Caco-2 (cell line): ENCODE measurements at regions not wholly inside any gene's neighbourhood (a gene's known extent, or its start where the extent isn't known, plus 50 kb on each side); places are given as distances from the start of the nearest gene placed in this dataset.
A peak's percentile ranks its signal among the peaks of the same experiment; 100 is the strongest.

Experiments used
- BruUV-seq: library from RNA; stranded (reverse); fragments of 400-500 nt; replicated peaks from 2 replicates; lab custom pipeline; 2021; lab: Mats Ljungman, UMichigan
- CTCF ChIA-PET: fragments of 300-600 bp; sonication (Branson Sonifier 250); formaldehyde crosslinking; loops from one replicate; lab custom pipeline; 2022; ENCODE audit warnings: antibody characterized with exemption; lab: Charles Lee
- POLR2A ChIA-PET: fragments of 300-600 bp; sonication (Branson Sonifier 250); formaldehyde crosslinking; loops from one replicate; lab custom pipeline; 2022; ENCODE audit warnings: antibody characterized with exemption; lab: Charles Lee
- DNase-seq, 2 experiments: peaks; one replicate each; pipeline versions ENCODE4 v3.0.0 to v3.0.0-alpha.2; 2020 to 2022
- H3K27me3 ChIP-seq: replicated peaks from 2 replicates; pipeline ENCODE4 v1.6.0; 2011; ENCODE audit warnings: low read length; ENCODE audit not compliant: control insufficient read depth, insufficient read depth
- H3K36me3 ChIP-seq: 2 replicates; pipeline ENCODE4 v1.5.1; 2011; ENCODE audit warnings: low read length; ENCODE audit not compliant: control insufficient read depth, insufficient read depth
- H3K4me1 ChIP-seq: fragments of 250-450 bp; sonication (Bioruptor Pico); 2 replicates; pipeline ENCODE4 v1.5.1; 2020; ENCODE audit warnings: mild to moderate bottlenecking
- H3K4me3 ChIP-seq: 2 replicates; pipeline ENCODE4 v1.5.1; 2011; ENCODE audit warnings: low read depth, mild to moderate bottlenecking, control low read depth, low read length
- H3K9me3 ChIP-seq: fragments of 250-450 bp; sonication (Bioruptor Pico); 2 replicates; pipeline ENCODE4 v1.5.1; 2020; ENCODE audit warnings: mild to moderate bottlenecking, moderate library complexity
- H3K27ac Mint-ChIP-seq: one replicate; pipeline ENCODE4 v1.8.0; 2022; ENCODE audit warnings: mixed read lengths; ENCODE audit not compliant: unreplicated experiment
- H3K27me3 Mint-ChIP-seq: one replicate; pipeline ENCODE4 v1.8.0; 2022; ENCODE audit warnings: mixed read lengths; ENCODE audit not compliant: insufficient read depth, unreplicated experiment
- H3K36me3 Mint-ChIP-seq: one replicate; pipeline ENCODE4 v1.8.0; 2022; ENCODE audit warnings: mild to moderate bottlenecking, mixed read lengths; ENCODE audit not compliant: insufficient read depth, unreplicated experiment
- H3K4me1 Mint-ChIP-seq: one replicate; pipeline ENCODE4 v1.8.0; 2022; ENCODE audit warnings: low read depth, mixed read lengths; ENCODE audit not compliant: unreplicated experiment
- H3K4me3 Mint-ChIP-seq: one replicate; pipeline ENCODE4 v1.8.0; 2022; ENCODE audit warnings: mild to moderate bottlenecking, moderate library complexity, mixed read lengths; ENCODE audit not compliant: unreplicated experiment
- H3K9me3 Mint-ChIP-seq: one replicate; pipeline ENCODE4 v1.8.0; 2022; ENCODE audit warnings: mixed read lengths; ENCODE audit not compliant: unreplicated experiment
- CTCF ChIP-seq, 2 experiments: fragments of 200-600 bp in 1 of 2; IDR thresholded peaks; 1 replicate in 1 of 2; 2 replicates in 1 of 2; pipeline versions ENCODE4 v1.5.1 to v1.8.0; 2011 to 2022; ENCODE audit warnings: antibody characterized with exemption in 1 of 2, control low read depth in 1 of 2, inconsistent platforms in 1 of 2, low read depth in 1 of 2, low read length in 1 of 2, mild to moderate bottlenecking in 1 of 2, moderate library complexity in 1 of 2; ENCODE audit not compliant: insufficient read depth in 1 of 2, severe bottlenecking in 1 of 2, unreplicated experiment in 1 of 2
- intact Hi-C: fragments of 100-400 bp; cut with micrococcal nuclease; formaldehyde crosslinking; loops from one replicate; pipeline ENCODE4 v1.10.0; 2022; ENCODE audit not compliant: unreplicated experiment

- Histone ChIP-seq H3K4me3 (no peak overlapping the region), H3K4me1 (peaks cover 4% of the 10 kb centered on the region; the same call in 1 of the 2 replicates), H3K27me3 (no peaks in the 10 kb centered on the region), H3K36me3 (no peaks in the 10 kb centered on the region), H3K9me3 (no peaks in the 10 kb centered on the region)
- Mint-ChIP-seq H3K4me3 (no peak overlapping the region), H3K27ac (no peak overlapping the region), H3K4me1 (peaks cover 7% of the 10 kb centered on the region), H3K27me3 (no peaks in the 10 kb centered on the region), H3K36me3 (no peaks in the 10 kb centered on the region), H3K9me3 (no peaks in the 10 kb centered on the region)
- intact Hi-C loops = no loop called here
- no TSS peak for BruUV-seq
- no peak for TF ChIP-seq CTCF (IDR thresholded peaks at IDR 0.05; ENCODE audit: insufficient read depth in 1 of 2, low read depth in 1 of 2, low read length in 1 of 2, severe bottlenecking in 1 of 2, unreplicated experiment in 1 of 2)
- ChIA-PET POLR2A (no interaction called here), CTCF (no interaction called here)
- no peak for DNase-seq
These were observed 113.6 kb downstream of the DAD1 start for GRCh38 chr14:22475381-22475780.

- intact Hi-C loops = loop anchor here (5.0 kb wide), 2 partner anchors 208 to 308 kb away; no protein-coding TSS in a partner anchor
- Mint-ChIP-seq H3K36me3 (no peaks in the 10 kb centered on the region), H3K9me3 (no peaks in the 10 kb centered on the region), H3K4me1 (peaks cover 7% of the 10 kb centered on the region), H3K27me3 (no peaks in the 10 kb centered on the region), H3K4me3 (no peak overlapping the region), H3K27ac (no peak overlapping the region)
- BruUV-seq = no TSS peak
- ChIA-PET POLR2A (no interaction called here), CTCF (no interaction called here)
- peaks cover 4% of the 10 kb centered on the region; the same call in 1 of the 2 replicates for H3K4me1 ChIP-seq
- no peaks in the 10 kb centered on the region for H3K9me3 ChIP-seq
- TF ChIP-seq CTCF (IDR thresholded peaks at IDR 0.05; ENCODE audit: insufficient read depth in 1 of 2, low read depth in 1 of 2, low read length in 1 of 2, severe bottlenecking in 1 of 2, unreplicated experiment in 1 of 2) = no peak
- no peaks in the 10 kb centered on the region for H3K27me3 ChIP-seq
- H3K4me3 ChIP-seq = no peak overlapping the region
- no peaks in the 10 kb centered on the region for H3K36me3 ChIP-seq
- DNase-seq = no peak
These were observed 114.2 kb downstream of the DAD1 start for GRCh38 chr14:22474730-22475351.

- H3K36me3 Mint-ChIP-seq = no peaks in the 10 kb centered on the region
- intact Hi-C loops = loop anchor here (1.0 to 5.0 kb wide), 6 partner anchors 81 to 306 kb away; no protein-coding TSS in a partner anchor
- Histone ChIP-seq H3K4me1 (peaks cover 4% of the 10 kb centered on the region; the same call in 1 of the 2 replicates), H3K36me3 (no peaks in the 10 kb centered on the region), H3K4me3 (no peak overlapping the region), H3K9me3 (no peaks in the 10 kb centered on the region), H3K27me3 (no peaks in the 10 kb centered on the region)
- no peak overlapping the region for H3K27ac Mint-ChIP-seq
- peaks cover 13% of the 10 kb centered on the region for H3K4me1 Mint-ChIP-seq
- ChIA-PET CTCF (interaction anchor here (0.6 to 2.5 kb wide), 5 partner anchors 14 to 252 kb away, joined by 3 to 19 read pairs (median 4); no protein-coding TSS in a partner anchor), POLR2A (no interaction called here)
- peak; percentile 39 to 55 for DNase-seq
- no peaks in the 10 kb centered on the region for H3K9me3 Mint-ChIP-seq
- H3K4me3 Mint-ChIP-seq = no peak overlapping the region
- no peaks in the 10 kb centered on the region for H3K27me3 Mint-ChIP-seq
- TF ChIP-seq CTCF (IDR thresholded peaks at IDR 0.05; ENCODE audit: insufficient read depth in 1 of 2, low read depth in 1 of 2, low read length in 1 of 2, severe bottlenecking in 1 of 2, unreplicated experiment in 1 of 2) = peak; percentile 60 to 66
- BruUV-seq = no TSS peak
These were observed 115.8 kb downstream of the DAD1 start for GRCh38 chr14:22472935-22473854.
